Prostate gland (tissue), 2 donors: ENCODE measurements at regions not wholly inside any gene's neighbourhood (a gene's known extent, or its start where the extent isn't known, plus 50 kb on each side); places are given as distances from the start of the nearest gene placed in this dataset.

ENCODE experiments used
- POLR2A ChIP-seq: fragments of 450-650 bp; IDR thresholded peaks from one replicate; pipeline ENCODE4 v1.6.1; 2016; ENCODE audit warnings: antibody characterized with exemption, mild to moderate bottlenecking
- POLR2AphosphoS5 ChIP-seq: sonication (generic); formaldehyde crosslinking; IDR thresholded peaks from one replicate; pipeline ENCODE4 v1.6.1; 2017; ENCODE audit warnings: antibody characterized with exemption
- TF ChIP-seq, protein P1 (sequence below), 4 experiments: fragments of 200-600 bp in 2 of 4; fragments of 450-650 bp in 2 of 4; sonication (generic) in 2 of 4; IDR thresholded peaks; 1 replicate in 3 of 4; 2 replicates in 1 of 4; pipeline ENCODE4 v1.5.1; 2016 to 2019; ENCODE audit warnings: antibody characterized with exemption in 4 of 4, mild to moderate bottlenecking in 2 of 4, moderate library complexity in 2 of 4

DNA sequence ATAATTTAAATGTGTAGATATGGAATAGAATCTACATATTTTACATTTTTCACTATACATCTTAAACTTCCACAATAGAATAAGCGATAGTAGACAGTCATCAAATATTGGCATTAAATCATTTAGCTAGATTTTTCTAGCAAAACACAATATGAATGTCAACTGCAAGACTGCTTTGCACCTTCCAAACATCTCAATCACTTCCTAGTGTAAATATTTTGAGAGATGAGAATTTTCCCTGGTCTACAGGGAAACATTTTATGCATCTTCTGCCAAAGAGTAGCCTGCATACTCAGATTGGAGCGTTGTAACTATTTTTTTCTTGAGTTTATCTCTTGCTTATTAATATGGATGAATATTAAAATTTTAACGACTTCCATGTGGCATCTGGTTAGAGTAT is 897.4 kb downstream of the CENPC start:
- TF ChIP-seq, protein P1, sequence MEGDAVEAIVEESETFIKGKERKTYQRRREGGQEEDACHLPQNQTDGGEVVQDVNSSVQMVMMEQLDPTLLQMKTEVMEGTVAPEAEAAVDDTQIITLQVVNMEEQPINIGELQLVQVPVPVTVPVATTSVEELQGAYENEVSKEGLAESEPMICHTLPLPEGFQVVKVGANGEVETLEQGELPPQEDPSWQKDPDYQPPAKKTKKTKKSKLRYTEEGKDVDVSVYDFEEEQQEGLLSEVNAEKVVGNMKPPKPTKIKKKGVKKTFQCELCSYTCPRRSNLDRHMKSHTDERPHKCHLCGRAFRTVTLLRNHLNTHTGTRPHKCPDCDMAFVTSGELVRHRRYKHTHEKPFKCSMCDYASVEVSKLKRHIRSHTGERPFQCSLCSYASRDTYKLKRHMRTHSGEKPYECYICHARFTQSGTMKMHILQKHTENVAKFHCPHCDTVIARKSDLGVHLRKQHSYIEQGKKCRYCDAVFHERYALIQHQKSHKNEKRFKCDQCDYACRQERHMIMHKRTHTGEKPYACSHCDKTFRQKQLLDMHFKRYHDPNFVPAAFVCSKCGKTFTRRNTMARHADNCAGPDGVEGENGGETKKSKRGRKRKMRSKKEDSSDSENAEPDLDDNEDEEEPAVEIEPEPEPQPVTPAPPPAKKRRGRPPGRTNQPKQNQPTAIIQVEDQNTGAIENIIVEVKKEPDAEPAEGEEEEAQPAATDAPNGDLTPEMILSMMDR (IDR thresholded peaks at IDR 0.05), result no peak
- TF ChIP-seq POLR2AphosphoS5 (no peak), POLR2A (no peak)
